Hepatocyte (in vitro differentiated cells): ENCODE measurements at regions not wholly inside any gene's neighbourhood (a gene's known extent, or its start where the extent isn't known, plus 50 kb on each side); places are given as distances from the start of the nearest gene placed in this dataset.

Experiments
- DNase-seq: peaks from one replicate; pipeline ENCODE4 v3.0.0-alpha.2; 2016; ENCODE audit warnings: low spot score
- H2AFZ ChIP-seq: fragments of 200-600 bp; sonication (generic); 2 replicates; pipeline ENCODE4 v1.6.0; 2016; ENCODE audit warnings: antibody characterized with exemption, mild to moderate bottlenecking
- H3K27ac ChIP-seq: fragments of 200-600 bp; sonication (generic); 2 replicates; pipeline ENCODE4 v1.5.1; 2016; ENCODE audit warnings: mild to moderate bottlenecking
- H3K27me3 ChIP-seq: fragments of 200-600 bp; sonication (generic); 2 replicates; pipeline ENCODE4 v1.6.1; 2016
- H3K36me3 ChIP-seq: fragments of 200-600 bp; sonication (generic); replicated peaks from 2 replicates; pipeline ENCODE4 v1.5.1; 2016; ENCODE audit warnings: low read depth; ENCODE audit not compliant: insufficient read depth
- H3K4me1 ChIP-seq: fragments of 200-600 bp; sonication (generic); 2 replicates; pipeline ENCODE4 v1.5.1; 2016; ENCODE audit warnings: mild to moderate bottlenecking, moderate library complexity; ENCODE audit not compliant: insufficient read depth
- H3K4me2 ChIP-seq: fragments of 200-600 bp; sonication (generic); 2 replicates; pipeline ENCODE4 v1.6.0; 2016
- H3K4me3 ChIP-seq: fragments of 200-600 bp; sonication (generic); 2 replicates; pipeline ENCODE4 v1.5.1; 2016; ENCODE audit warnings: mild to moderate bottlenecking
- H3K79me2 ChIP-seq: fragments of 200-600 bp; sonication (generic); 2 replicates; pipeline ENCODE4 v1.6.0; 2017; ENCODE audit warnings: mild to moderate bottlenecking
- H3K9me2 ChIP-seq: fragments of 200-600 bp; sonication (generic); replicated peaks from 2 replicates; pipeline ENCODE4 v1.6.0; 2017; ENCODE audit warnings: mild to moderate bottlenecking; ENCODE audit not compliant: insufficient read depth
- H3K9me3 ChIP-seq: fragments of 200-600 bp; sonication (generic); 2 replicates; pipeline ENCODE4 v1.5.1; 2016; ENCODE audit warnings: low read depth, mild to moderate bottlenecking
- H4K20me1 ChIP-seq: fragments of 200-600 bp; sonication (generic); 2 replicates; pipeline ENCODE4 v1.6.0; 2016; ENCODE audit warnings: mild to moderate bottlenecking; ENCODE audit not compliant: insufficient read depth, poor library complexity, severe bottlenecking
- CTCF ChIP-seq: fragments of 200-600 bp; sonication (generic); IDR thresholded peaks from 2 replicates; pipeline ENCODE4 v1.5.1; 2016; ENCODE audit warnings: antibody characterized with exemption, mild to moderate bottlenecking; ENCODE audit not compliant: poor library complexity
- EZH2 ChIP-seq: fragments of 200-600 bp; sonication (generic); IDR thresholded peaks from 2 replicates; pipeline ENCODE4 v1.6.1; 2016; ENCODE audit warnings: antibody characterized with exemption, mild to moderate bottlenecking, borderline replicate concordance
- EZH2phosphoT487 ChIP-seq: fragments of 200-600 bp; sonication (generic); IDR thresholded peaks from one replicate; pipeline ENCODE4 v1.6.1; 2018; ENCODE audit warnings: antibody characterized with exemption, mild to moderate bottlenecking, low read depth, moderate library complexity; ENCODE audit not compliant: unreplicated experiment, severe bottlenecking
- WGBS: methylation state at CpG from one replicate; pipeline ENCODE4 v1.1.6; 2016; ENCODE audit warnings: low lambda C conversion rate; ENCODE audit errors: missing lambda C conversion rate; 5-methylcytosine and 5-hydroxymethylcytosine counted together

- no peaks in the 10 kb centered on the region for H3K9me3 ChIP-seq
- H2AFZ ChIP-seq, result no peak overlapping the region
- no peak for TF ChIP-seq CTCF
- no peaks in the 10 kb centered on the region for H3K9me2 ChIP-seq
- no peak for DNase-seq
- no peaks in the 10 kb centered on the region for H3K36me3 ChIP-seq
- no peak overlapping the region for H3K4me3 ChIP-seq
- no peaks in the 10 kb centered on the region for H4K20me1 ChIP-seq
- no peaks in the 10 kb centered on the region for H3K79me2 ChIP-seq
- H3K4me1 ChIP-seq, result peaks cover 4% of the 10 kb centered on the region
- no peaks in the 10 kb centered on the region for H3K27me3 ChIP-seq
- no peak overlapping the region for H3K27ac ChIP-seq
- H3K4me2 ChIP-seq, result no peak overlapping the region
- WGBS, result 96% methylated on average over 28 of the region's 28 CpGs
Measured at GRCh38 chr11:128215238-128215882, 372.0 kb downstream of the ETS1 start.

DNA sequence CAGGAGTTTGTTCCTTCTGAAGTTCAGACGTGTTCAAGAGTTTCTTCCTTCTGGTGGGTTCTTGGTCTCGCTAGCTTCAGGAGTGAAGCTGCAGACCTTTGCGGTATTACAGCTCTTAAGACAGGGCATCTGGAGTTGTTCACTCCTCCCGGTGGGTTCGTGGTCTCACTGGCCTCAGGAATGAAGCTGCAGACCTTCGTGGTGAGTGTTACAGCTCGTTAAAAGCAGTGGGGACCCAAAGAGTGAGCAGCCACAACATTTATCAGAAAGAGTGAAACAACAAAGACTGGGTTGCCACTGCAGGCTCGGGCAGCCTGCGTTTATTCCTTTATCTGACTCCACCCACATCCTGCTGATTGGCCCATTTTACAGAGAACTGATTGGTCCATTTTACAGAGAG, 373.1 kb downstream of the ETS1 start:
- H3K27me3 ChIP-seq, result no peaks in the 10 kb centered on the region
- H4K20me1 ChIP-seq, result no peaks in the 10 kb centered on the region
- H3K79me2 ChIP-seq, result no peaks in the 10 kb centered on the region
- no peak overlapping the region for H3K4me2 ChIP-seq
- H2AFZ ChIP-seq, result no peak overlapping the region
- peaks cover 13% of the 10 kb centered on the region for H3K4me1 ChIP-seq
- TF ChIP-seq EZH2phosphoT487 (no peak), EZH2 (no peak), CTCF (no peak)
- no peaks in the 10 kb centered on the region for H3K9me3 ChIP-seq
- H3K27ac ChIP-seq, result no peak overlapping the region
- no peak overlapping the region for H3K4me3 ChIP-seq
- DNase-seq, result no peak
- 89% methylated on average over 9 of the region's 9 CpGs for WGBS
- no peaks in the 10 kb centered on the region for H3K9me2 ChIP-seq
- H3K36me3 ChIP-seq, result no peaks in the 10 kb centered on the region

- H3K27me3 ChIP-seq, result no peaks in the 10 kb centered on the region
- 77% methylated on average over 1 of the region's 1 CpG for WGBS
- no peak overlapping the region for H2AFZ ChIP-seq
- no peaks in the 10 kb centered on the region for H3K9me3 ChIP-seq
- no peaks in the 10 kb centered on the region for H4K20me1 ChIP-seq
- TF ChIP-seq EZH2phosphoT487 (no peak), CTCF (no peak), EZH2 (no peak)
- H3K4me1 ChIP-seq, result peaks cover 13% of the 10 kb centered on the region
- DNase-seq, result no peak
- H3K36me3 ChIP-seq, result no peaks in the 10 kb centered on the region
- no peaks in the 10 kb centered on the region for H3K9me2 ChIP-seq
- H3K4me2 ChIP-seq, result no peak overlapping the region
- H3K4me3 ChIP-seq, result no peak overlapping the region
- H3K79me2 ChIP-seq, result no peaks in the 10 kb centered on the region
- no peak overlapping the region for H3K27ac ChIP-seq
Measured at GRCh38 chr11:128213461-128213860, 373.9 kb downstream of the ETS1 start.

DNA sequence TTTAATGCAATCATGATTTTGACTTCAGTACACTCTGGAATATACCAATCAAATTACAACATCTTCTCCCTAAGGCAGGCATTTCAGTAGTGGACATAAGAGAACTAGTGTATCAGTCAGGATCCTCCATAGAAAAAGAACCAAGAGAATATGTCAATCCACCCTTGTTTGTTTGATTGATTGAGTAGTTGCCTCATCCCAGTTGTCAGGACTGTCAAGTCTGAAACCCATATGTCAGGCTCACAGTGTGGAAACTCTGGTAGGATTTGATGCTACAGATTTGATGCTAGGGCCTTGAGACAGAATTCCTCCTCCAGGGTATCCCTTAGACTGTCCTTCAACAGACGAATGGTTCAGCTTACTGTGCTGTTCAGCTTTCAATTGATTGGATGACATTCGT, 375.0 kb downstream of the ETS1 start:
- no peaks in the 10 kb centered on the region for H4K20me1 ChIP-seq
- H2AFZ ChIP-seq, result no peak overlapping the region
- H3K4me3 ChIP-seq, result no peak overlapping the region
- no peak for DNase-seq
- H3K36me3 ChIP-seq, result no peaks in the 10 kb centered on the region
- H3K27ac ChIP-seq, result no peak overlapping the region
- H3K9me2 ChIP-seq, result no peaks in the 10 kb centered on the region
- H3K4me1 ChIP-seq, result peaks cover 16% of the 10 kb centered on the region
- TF ChIP-seq CTCF (no peak), EZH2phosphoT487 (no peak), EZH2 (no peak)
- no peaks in the 10 kb centered on the region for H3K9me3 ChIP-seq
- H3K79me2 ChIP-seq, result no peaks in the 10 kb centered on the region
- H3K27me3 ChIP-seq, result no peaks in the 10 kb centered on the region
- H3K4me2 ChIP-seq, result no peak overlapping the region
- WGBS, result 87% methylated on average over 2 of the region's 2 CpGs
